GM12874 (cell line): ENCODE measurements at regions not wholly inside any gene's neighbourhood (a gene's known extent, or its start where the extent isn't known, plus 50 kb on each side); places are given as distances from the start of the nearest gene placed in this dataset.

Source experiments
- TF ChIP-seq, protein P1 (sequence below): IDR thresholded peaks from 2 replicates; pipeline ENCODE4 v1.5.1; 2011; ENCODE audit warnings: low read depth, mild to moderate bottlenecking, control low read depth, low read length, moderate library complexity; ENCODE audit not compliant: insufficient read depth

GRCh38 chr3:72515941-72516340, 332.3 kb downstream of the SHQ1 start:
- TF ChIP-seq, protein P1, sequence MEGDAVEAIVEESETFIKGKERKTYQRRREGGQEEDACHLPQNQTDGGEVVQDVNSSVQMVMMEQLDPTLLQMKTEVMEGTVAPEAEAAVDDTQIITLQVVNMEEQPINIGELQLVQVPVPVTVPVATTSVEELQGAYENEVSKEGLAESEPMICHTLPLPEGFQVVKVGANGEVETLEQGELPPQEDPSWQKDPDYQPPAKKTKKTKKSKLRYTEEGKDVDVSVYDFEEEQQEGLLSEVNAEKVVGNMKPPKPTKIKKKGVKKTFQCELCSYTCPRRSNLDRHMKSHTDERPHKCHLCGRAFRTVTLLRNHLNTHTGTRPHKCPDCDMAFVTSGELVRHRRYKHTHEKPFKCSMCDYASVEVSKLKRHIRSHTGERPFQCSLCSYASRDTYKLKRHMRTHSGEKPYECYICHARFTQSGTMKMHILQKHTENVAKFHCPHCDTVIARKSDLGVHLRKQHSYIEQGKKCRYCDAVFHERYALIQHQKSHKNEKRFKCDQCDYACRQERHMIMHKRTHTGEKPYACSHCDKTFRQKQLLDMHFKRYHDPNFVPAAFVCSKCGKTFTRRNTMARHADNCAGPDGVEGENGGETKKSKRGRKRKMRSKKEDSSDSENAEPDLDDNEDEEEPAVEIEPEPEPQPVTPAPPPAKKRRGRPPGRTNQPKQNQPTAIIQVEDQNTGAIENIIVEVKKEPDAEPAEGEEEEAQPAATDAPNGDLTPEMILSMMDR: no peak

- TF ChIP-seq, protein P1: no peak
These were observed 333.0 kb downstream of the SHQ1 start for GRCh38 chr3:72515281-72515680.

- TF ChIP-seq, protein P1: no peak
These were observed 338.0 kb downstream of the SHQ1 start for GRCh38 chr3:72510247-72510646.

DNA sequence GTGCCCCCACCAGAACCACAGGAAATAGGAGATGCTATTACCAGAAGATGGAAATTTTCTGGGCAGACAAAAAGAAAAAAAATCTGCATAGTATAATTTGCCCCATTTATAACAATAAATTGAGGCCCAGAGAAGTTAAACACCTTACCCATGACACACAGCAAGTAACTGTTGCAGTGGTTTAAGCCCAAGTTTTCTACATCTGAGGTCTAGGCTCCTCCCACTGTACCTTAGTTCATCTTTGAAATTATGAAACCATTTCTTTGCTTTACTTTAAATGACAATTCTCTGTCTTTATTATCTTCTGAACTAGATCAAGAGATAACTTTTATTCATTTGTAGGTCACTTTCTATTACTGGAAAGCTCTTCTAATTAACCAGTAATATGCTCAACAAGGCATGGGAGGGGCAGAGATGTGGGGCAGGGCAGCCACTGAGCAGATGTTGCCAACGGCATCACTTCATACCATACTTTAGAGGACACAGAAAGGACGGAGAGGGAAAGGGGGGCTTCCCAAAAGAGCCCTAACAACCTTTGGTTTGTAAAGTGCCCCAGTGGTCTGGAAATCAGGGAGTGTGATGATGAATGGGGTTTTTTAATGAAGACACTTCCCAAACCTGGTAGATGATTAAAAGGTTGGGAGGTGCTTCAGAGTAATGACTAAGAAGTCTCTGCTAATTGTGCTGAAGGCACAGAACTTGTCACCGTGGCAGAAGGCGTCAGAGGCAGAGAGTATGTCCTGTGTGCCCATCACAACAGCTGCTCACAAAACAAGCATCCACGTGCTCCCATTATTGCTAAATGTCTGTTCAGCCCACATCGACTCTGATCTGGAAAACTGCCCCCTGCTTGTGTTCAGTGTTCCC, 342.5 kb downstream of the SHQ1 start:
- TF ChIP-seq, protein P1: no peak

GRCh38 chr3:72496051-72496670, 352.1 kb downstream of the SHQ1 start:
- TF ChIP-seq, protein P1: no peak

DNA sequence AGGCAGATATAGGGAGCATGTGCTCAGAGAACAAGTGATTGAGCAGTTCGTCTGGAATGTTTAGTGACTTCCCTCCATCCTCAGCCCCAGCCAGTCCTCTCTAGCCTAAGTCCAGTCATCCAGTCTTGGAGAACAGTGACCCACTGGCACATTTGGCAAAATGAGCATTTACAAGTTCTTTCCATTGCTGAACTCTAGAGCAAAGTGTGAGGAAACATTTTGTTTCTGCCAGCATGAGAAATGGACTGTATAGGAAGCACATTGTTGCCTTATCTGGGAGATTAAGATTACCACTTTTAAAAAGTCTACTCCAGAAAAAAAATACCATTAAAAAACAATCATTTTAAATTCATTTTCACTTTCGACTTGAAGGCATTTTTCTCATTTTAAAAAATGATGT, 353.6 kb downstream of the SHQ1 start:
- TF ChIP-seq, protein P1: no peak

GRCh38 chr3:72494130-72494529, 354.1 kb downstream of the SHQ1 start:
- TF ChIP-seq, protein P1: no peak
